ENCODE measurements at regions not wholly inside any gene's neighbourhood (a gene's known extent, or its start where the extent isn't known, plus 50 kb on each side); places are given as distances from the start of the nearest gene placed in this dataset.
"Not testable (repeated sequence)": the region's sequence is repeated elsewhere in the genome, so short reads cannot be mapped to it uniquely, and the experiment has no call there.

DNA sequence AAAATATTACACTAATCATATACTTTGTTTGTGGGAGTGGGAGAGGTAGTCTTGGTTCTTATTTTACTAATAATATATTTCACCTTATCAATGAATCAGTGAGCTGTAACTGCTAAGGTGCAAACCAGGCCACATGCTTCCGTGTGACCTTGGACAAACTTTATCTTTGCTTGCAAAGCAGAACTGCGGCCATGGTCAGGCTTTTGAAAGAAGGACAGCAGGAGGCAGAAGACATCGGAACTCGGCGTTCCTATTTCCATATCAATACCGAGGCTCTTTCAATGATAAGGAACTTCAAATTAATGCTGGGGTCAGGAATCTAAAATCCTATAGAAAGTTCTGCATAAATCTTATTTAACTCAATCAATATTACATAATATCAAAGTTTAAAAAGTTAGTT is 491.9 kb upstream of the PFKP start:
- WGBS, 2 donors: 48 to 69% methylated on average over 6 of the region's 6 CpGs
- intact Hi-C loops (cut with DNase I): no loop called here
- DNase-seq: no peak
- no peak overlapping the region for H3K27ac ChIP-seq
- H3K9me3 ChIP-seq: no peaks in the 10 kb centered on the region
- no peak for TF ChIP-seq EP300 (IDR thresholded peaks at IDR 0.05)
- TF ChIP-seq, protein P1, sequence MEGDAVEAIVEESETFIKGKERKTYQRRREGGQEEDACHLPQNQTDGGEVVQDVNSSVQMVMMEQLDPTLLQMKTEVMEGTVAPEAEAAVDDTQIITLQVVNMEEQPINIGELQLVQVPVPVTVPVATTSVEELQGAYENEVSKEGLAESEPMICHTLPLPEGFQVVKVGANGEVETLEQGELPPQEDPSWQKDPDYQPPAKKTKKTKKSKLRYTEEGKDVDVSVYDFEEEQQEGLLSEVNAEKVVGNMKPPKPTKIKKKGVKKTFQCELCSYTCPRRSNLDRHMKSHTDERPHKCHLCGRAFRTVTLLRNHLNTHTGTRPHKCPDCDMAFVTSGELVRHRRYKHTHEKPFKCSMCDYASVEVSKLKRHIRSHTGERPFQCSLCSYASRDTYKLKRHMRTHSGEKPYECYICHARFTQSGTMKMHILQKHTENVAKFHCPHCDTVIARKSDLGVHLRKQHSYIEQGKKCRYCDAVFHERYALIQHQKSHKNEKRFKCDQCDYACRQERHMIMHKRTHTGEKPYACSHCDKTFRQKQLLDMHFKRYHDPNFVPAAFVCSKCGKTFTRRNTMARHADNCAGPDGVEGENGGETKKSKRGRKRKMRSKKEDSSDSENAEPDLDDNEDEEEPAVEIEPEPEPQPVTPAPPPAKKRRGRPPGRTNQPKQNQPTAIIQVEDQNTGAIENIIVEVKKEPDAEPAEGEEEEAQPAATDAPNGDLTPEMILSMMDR (IDR thresholded peaks at IDR 0.05): no peak
- no peak for TF ChIP-seq POLR2AphosphoS5 (IDR thresholded peaks at IDR 0.05)
- TF ChIP-seq POLR2A (IDR thresholded peaks at IDR 0.05): no peak
- no peaks in the 10 kb centered on the region for H3K36me3 ChIP-seq
- no peak overlapping the region for H3K4me3 ChIP-seq
- H3K27me3 ChIP-seq: no peaks in the 10 kb centered on the region
- H3K4me1 ChIP-seq: no peaks in the 10 kb centered on the region

DNA sequence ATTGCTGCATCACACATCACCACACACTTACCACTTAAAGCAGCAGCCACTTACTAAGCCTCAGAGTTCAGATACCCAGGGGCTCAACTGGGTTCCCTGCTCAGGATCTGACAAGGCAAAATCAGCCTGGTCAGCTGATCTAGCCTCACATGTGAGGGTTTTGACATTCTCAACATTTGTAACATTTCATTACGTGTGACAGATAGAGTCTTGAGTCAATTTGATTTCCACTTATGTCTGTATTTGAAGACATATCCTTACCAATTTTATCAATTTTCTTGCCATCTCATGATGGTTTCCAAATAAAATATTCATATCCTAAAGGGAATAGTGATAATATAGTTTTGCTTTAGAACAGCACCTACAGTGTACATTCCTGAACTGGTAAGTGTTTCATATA is 494.7 kb upstream of the PFKP start:
- 90 to 92% methylated on average over 1 of the region's 1 CpG for WGBS, 2 donors
- TF ChIP-seq, protein P1 (IDR thresholded peaks at IDR 0.05): no peak
- Histone ChIP-seq H3K9me3 (no peaks in the 10 kb centered on the region), H3K27ac (no peak overlapping the region), H3K27me3 (no peaks in the 10 kb centered on the region), H3K4me3 (no peak overlapping the region), H3K36me3 (no peaks in the 10 kb centered on the region), H3K4me1 (no peaks in the 10 kb centered on the region)
- no peak for DNase-seq
- intact Hi-C loops (cut with DNase I): no loop called here

DNA sequence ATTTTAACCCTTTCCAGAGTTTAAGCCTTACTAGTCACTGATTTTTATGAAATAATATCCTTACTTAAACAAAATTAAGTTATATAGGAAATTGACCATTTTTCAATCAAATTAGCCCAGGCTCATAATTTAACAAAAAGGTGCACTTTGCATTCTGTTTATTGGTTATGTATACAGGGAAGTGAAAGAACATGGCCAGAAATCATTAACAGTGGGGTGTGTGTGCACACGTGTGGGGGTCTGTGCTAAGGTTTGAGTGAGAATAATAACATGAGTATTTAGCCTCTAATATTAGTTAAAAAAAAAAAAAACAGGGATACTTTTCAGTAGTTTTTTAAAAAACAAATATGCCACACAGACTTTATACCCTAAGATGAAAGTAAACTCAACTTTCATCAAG is 510.5 kb upstream of the PFKP start:
- intact Hi-C loops (cut with DNase I): no loop called here
- TF ChIP-seq POLR2A (IDR thresholded peaks at IDR 0.05): no peak
- no peak for TF ChIP-seq POLR2AphosphoS5 (IDR thresholded peaks at IDR 0.05)
- TF ChIP-seq, protein P1 (IDR thresholded peaks at IDR 0.05): no peak
- TF ChIP-seq EP300 (IDR thresholded peaks at IDR 0.05): no peak
- no peaks in the 10 kb centered on the region for H3K27me3 ChIP-seq
- DNase-seq: no peak
- WGBS, 2 donors: 59 to 76% methylated on average over 1 of the region's 1 CpG
- no peaks in the 10 kb centered on the region for H3K4me1 ChIP-seq
- no peak overlapping the region for H3K4me3 ChIP-seq
- no peak overlapping the region for H3K27ac ChIP-seq
- H3K9me3 ChIP-seq: no peaks in the 10 kb centered on the region
- H3K36me3 ChIP-seq: no peaks in the 10 kb centered on the region

DNA sequence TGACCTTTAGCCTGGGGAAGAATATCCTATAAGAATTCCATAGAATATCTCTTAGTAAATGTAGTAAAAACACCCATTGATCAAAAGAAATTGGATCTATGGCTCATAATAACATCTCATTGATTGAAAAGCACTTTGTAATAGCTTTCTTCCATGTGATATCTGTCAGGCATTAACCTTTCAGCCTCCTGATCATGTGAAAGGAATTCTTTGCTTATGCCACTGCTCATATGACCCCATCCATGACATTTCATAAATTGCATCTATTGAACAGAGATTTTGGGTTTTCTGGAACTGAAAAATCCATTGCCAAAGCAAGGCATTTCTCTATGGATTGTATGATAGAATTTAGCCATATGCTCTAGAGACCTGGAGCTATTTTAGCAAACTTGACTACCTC is 519.3 kb upstream of the PFKP start:
- no peaks in the 10 kb centered on the region for H3K27me3 ChIP-seq
- TF ChIP-seq, protein P1 (IDR thresholded peaks at IDR 0.05): no peak
- TF ChIP-seq EP300 (IDR thresholded peaks at IDR 0.05) (no peak), POLR2A (IDR thresholded peaks at IDR 0.05) (no peak), POLR2AphosphoS5 (IDR thresholded peaks at IDR 0.05) (no peak)
- intact Hi-C loops (cut with DNase I): no loop called here

DNA sequence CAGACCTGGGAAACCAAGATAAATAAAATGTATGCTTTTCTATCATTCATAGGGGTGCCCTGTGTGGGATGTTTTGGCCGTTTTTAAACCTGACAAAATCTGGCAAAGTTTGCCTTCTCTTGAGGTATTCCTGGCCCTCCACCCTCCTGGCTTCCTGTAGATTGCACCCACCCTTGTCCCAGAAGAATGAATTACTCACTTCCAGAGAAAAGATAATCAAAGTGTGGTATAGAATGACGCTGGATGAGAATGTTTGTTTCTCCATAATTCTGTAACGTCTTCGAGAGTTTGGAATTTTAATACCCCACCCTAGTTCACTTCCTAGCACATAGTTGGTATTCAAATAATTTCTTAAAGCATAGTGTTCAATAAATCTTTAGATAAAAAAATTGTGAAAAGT is 519.7 kb upstream of the PFKP start:
- Histone ChIP-seq H3K9me3 (no peaks in the 10 kb centered on the region), H3K36me3 (no peaks in the 10 kb centered on the region), H3K27me3 (no peaks in the 10 kb centered on the region), H3K4me1 (no peaks in the 10 kb centered on the region), H3K27ac (no peak overlapping the region), H3K4me3 (no peak overlapping the region)
- TF ChIP-seq EP300 (IDR thresholded peaks at IDR 0.05) (no peak), POLR2AphosphoS5 (IDR thresholded peaks at IDR 0.05) (no peak), POLR2A (IDR thresholded peaks at IDR 0.05) (no peak)
- TF ChIP-seq, protein P1 (IDR thresholded peaks at IDR 0.05): no peak
- intact Hi-C loops (cut with DNase I): no loop called here
- 63 to 73% methylated on average over 4 of the region's 4 CpGs for WGBS, 2 donors
- DNase-seq: no peak

More for the DNA sequence above, 519.3 kb upstream of the PFKP start:
- no peaks in the 10 kb centered on the region for H3K4me1 ChIP-seq
- no peak overlapping the region for H3K27ac ChIP-seq
- no peak for DNase-seq
- no peak overlapping the region for H3K4me3 ChIP-seq
- H3K9me3 ChIP-seq: no peaks in the 10 kb centered on the region
- H3K36me3 ChIP-seq: no peaks in the 10 kb centered on the region

DNA sequence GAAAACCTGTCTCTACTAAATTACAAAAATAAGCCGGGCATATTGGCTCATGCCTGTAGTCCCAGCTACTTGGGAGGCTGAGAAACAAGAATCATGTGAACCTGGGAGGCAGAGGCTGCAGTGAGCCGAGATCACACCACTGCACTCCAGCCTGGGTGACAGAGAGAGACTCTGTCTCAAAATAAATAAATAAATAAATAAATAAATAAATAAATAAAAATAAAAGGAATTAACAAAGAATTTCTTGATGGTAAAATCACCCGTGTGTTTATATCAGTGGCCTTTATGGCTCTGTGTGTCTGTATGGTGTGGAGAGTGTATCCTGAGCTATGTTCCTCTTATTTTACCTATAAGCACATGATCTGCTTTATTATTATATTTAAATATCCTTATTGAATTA is 520.5 kb upstream of the PFKP start:
- H3K9me3 ChIP-seq; DNase-seq; H3K27ac ChIP-seq; H3K4me3 ChIP-seq; H3K27me3 ChIP-seq; intact Hi-C loops (cut with DNase I); H3K4me1 ChIP-seq; H3K36me3 ChIP-seq: not testable (repeated sequence)
- WGBS, 2 donors: 89% methylated on average over 3 of the region's 3 CpGs

Measured in sigmoid colon (tissue), 6 donors.